ENCODE measurements at regions not wholly inside any gene's neighbourhood (a gene's known extent, or its start where the extent isn't known, plus 50 kb on each side); places are given as distances from the start of the nearest gene placed in this dataset.

- TF ChIP-seq CTCF (IDR thresholded peaks at IDR 0.05 in 2 of 3, conservative IDR thresholded peaks at IDR 0.05 in 1 of 3; ENCODE audit: control insufficient read depth in 2 of 3, extremely low read depth in 1 of 3, insufficient read depth in 1 of 3, low read depth in 3 of 3, low read length in 3 of 3) (no peak), IKZF1 (conservative IDR thresholded peaks at IDR 0.05) (no peak), ZNF217 (IDR thresholded peaks at IDR 0.05) (no peak), ZBTB11 (CRISPR knock-in tag; IDR thresholded peaks at IDR 0.05) (no peak), EGR1 (IDR thresholded peaks at IDR 0.05; ENCODE audit: borderline replicate concordance in 1 of 2, low read depth in 2 of 2, low read length in 2 of 2) (no peak), PBX3 (IDR thresholded peaks at IDR 0.05; ENCODE audit: insufficient replicate concordance, low read depth, low read length) (no peak), CREM (IDR thresholded peaks at IDR 0.05; ENCODE audit: low read depth) (no peak), SP1 (IDR thresholded peaks at IDR 0.05; ENCODE audit: low read depth, low read length) (no peak), ATF2 (IDR thresholded peaks at IDR 0.05; ENCODE audit: low read length) (no peak), EZH2 (IDR thresholded peaks at IDR 0.05; ENCODE audit: borderline replicate concordance, control insufficient read depth, low read depth, low read length) (no peak)
These were observed 81.0 kb downstream of the AVPR1A start for GRCh38 chr12:63069860-63070617.
